ENCODE measurements at regions not wholly inside any gene's neighbourhood (a gene's known extent, or its start where the extent isn't known, plus 50 kb on each side); places are given as distances from the start of the nearest gene placed in this dataset.

DNA sequence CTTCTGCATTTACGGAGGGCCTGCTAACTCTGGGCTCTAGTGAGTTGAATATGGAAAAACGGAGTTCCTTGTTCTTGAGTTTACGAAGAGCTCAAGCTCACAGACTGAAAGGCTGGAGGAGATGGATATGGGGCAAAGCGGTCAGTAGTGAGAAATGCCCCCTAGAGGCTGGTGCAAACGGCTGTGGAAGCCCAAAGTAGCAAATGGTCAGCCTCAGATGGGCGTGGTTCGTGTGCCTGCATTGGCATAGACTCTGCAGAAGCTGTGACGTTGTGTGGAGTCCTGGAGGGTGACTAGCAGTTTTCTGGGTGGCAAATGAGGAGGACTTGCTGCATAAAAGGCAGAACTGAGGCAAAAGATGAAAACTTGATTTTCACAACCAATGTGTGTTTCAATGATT is 93.6 kb upstream of the TWIST2 start:
- H3K27ac ChIP-seq = no peak overlapping the region
- H3K4me1 ChIP-seq (ENCODE audit: insufficient read depth) = no peaks in the 10 kb centered on the region
- H3K9me3 ChIP-seq = no peaks in the 10 kb centered on the region
- no peaks in the 10 kb centered on the region for H3K36me3 ChIP-seq
- TF ChIP-seq, protein P1, sequence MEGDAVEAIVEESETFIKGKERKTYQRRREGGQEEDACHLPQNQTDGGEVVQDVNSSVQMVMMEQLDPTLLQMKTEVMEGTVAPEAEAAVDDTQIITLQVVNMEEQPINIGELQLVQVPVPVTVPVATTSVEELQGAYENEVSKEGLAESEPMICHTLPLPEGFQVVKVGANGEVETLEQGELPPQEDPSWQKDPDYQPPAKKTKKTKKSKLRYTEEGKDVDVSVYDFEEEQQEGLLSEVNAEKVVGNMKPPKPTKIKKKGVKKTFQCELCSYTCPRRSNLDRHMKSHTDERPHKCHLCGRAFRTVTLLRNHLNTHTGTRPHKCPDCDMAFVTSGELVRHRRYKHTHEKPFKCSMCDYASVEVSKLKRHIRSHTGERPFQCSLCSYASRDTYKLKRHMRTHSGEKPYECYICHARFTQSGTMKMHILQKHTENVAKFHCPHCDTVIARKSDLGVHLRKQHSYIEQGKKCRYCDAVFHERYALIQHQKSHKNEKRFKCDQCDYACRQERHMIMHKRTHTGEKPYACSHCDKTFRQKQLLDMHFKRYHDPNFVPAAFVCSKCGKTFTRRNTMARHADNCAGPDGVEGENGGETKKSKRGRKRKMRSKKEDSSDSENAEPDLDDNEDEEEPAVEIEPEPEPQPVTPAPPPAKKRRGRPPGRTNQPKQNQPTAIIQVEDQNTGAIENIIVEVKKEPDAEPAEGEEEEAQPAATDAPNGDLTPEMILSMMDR (IDR thresholded peaks at IDR 0.05) = no peak
- no peak for TF ChIP-seq POLR2A (IDR thresholded peaks at IDR 0.05)
- TF ChIP-seq EP300 (IDR thresholded peaks at IDR 0.05) = no peak
- H3K27me3 ChIP-seq = no peaks in the 10 kb centered on the region
- 68 to 73% (median 71%) methylated on average over 8 of the region's 8 CpGs for WGBS, 3 donors
- no peak overlapping the region for H3K4me3 ChIP-seq
- intact Hi-C loops (cut with DNase I) = no loop called here
- DNase-seq = no peak

DNA sequence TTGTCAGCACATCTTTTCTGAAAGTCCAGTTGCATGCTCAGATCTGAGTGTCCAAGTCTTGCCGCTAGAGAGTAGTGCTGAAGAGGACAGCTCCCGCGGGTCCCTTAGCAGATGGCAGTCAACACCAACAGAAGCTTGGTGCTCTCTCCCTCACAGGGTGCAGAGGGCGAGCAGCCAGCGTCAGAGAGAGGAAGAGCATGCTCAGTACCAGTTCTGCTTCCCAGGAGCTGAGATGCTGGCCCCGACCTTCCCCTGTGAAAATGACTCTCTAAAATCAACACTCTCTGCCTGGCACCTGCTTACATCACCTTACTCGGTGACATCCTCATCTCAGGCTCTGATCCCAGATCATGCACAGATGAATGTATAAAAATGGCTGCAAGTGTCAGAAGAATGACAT is 86.0 kb upstream of the TWIST2 start:
- Histone ChIP-seq H3K36me3 (no peaks in the 10 kb centered on the region), H3K9me3 (no peaks in the 10 kb centered on the region), H3K27me3 (no peaks in the 10 kb centered on the region), H3K4me3 (no peak overlapping the region), H3K27ac (no peak overlapping the region), H3K4me1 (ENCODE audit: insufficient read depth) (no peaks in the 10 kb centered on the region)
- no peak for DNase-seq
- intact Hi-C loops (cut with DNase I) = no loop called here
- WGBS, 3 donors = 15 to 21% (median 16%) methylated on average over 7 of the region's 7 CpGs
- TF ChIP-seq, protein P1 (IDR thresholded peaks at IDR 0.05) = no peak
- no peak for TF ChIP-seq POLR2A (IDR thresholded peaks at IDR 0.05)
- TF ChIP-seq EP300 (IDR thresholded peaks at IDR 0.05) = no peak

DNA sequence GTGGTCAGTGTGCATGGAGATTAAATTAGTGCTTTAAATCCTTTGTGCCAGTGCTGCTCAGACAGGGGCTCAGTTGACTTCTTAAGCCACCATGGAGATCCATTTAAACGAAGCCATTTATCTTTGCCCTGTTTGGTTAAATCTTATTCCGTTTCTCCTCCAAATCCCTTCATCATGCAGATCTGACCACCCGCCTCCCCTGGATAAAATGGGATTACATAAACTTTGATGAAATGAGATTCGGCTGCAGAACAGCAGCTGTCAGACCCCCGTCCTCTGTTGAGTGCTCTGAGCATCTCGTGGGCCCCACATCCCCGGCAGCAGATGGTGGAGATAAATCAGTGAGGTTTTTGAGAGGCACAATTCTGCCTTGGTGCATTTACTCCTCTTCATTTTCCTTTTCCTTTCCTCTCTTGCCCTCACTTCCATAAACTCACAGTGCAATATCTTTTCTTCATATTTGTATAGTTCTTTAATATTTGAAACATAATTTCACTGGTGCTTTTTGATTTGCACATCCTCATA is 84.4 kb upstream of the TWIST2 start:
- Histone ChIP-seq H3K4me1 (ENCODE audit: insufficient read depth) (no peaks in the 10 kb centered on the region), H3K27ac (no peak overlapping the region), H3K27me3 (no peaks in the 10 kb centered on the region), H3K9me3 (no peaks in the 10 kb centered on the region), H3K4me3 (no peak overlapping the region), H3K36me3 (no peaks in the 10 kb centered on the region)
- 52 to 59% (median 52%) methylated on average over 7 of the region's 7 CpGs for WGBS, 3 donors
- no peak for DNase-seq
- intact Hi-C loops (cut with DNase I) = no loop called here
- TF ChIP-seq POLR2A (IDR thresholded peaks at IDR 0.05) (no peak), EP300 (IDR thresholded peaks at IDR 0.05) (no peak)
- TF ChIP-seq, protein P1 (IDR thresholded peaks at IDR 0.05) = no peak

DNA sequence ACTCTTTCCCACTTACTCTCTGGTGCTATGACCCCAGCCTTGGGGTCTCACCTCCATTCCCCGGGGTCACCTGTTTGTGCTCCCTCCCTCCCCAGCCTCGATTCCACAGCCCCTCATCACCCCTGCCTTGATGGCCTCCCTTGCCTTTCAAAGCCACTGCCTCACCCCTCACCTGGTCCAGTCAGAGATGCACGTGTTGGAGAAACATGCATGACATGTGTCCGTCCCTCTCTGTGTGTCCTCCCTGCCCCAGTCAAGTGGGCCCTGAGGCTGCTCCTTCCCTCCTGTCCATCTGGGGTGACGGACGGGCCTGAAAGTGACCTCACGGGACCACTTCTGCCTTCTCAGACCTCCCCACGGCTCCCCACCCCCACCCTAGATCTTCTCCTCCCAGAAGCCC is 82.3 kb upstream of the TWIST2 start:
- H3K27me3 ChIP-seq = no peaks in the 10 kb centered on the region
- intact Hi-C loops (cut with DNase I) = no loop called here
- no peak overlapping the region for H3K4me3 ChIP-seq
- H3K4me1 ChIP-seq (ENCODE audit: insufficient read depth) = no peaks in the 10 kb centered on the region
- WGBS, 3 donors = 70 to 76% (median 74%) methylated on average over 8 of the region's 8 CpGs
- no peak overlapping the region for H3K27ac ChIP-seq
- H3K9me3 ChIP-seq = no peaks in the 10 kb centered on the region
- H3K36me3 ChIP-seq = no peaks in the 10 kb centered on the region
- TF ChIP-seq, protein P1 (IDR thresholded peaks at IDR 0.05) = no peak
- TF ChIP-seq EP300 (IDR thresholded peaks at IDR 0.05) (no peak), POLR2A (IDR thresholded peaks at IDR 0.05) (no peak)
- no peak for DNase-seq

Data from ovary (tissue), 7 donors.